ENCODE measurements at regions not wholly inside any gene's neighbourhood (a gene's known extent, or its start where the extent isn't known, plus 50 kb on each side); places are given as distances from the start of the nearest gene placed in this dataset.

DNA sequence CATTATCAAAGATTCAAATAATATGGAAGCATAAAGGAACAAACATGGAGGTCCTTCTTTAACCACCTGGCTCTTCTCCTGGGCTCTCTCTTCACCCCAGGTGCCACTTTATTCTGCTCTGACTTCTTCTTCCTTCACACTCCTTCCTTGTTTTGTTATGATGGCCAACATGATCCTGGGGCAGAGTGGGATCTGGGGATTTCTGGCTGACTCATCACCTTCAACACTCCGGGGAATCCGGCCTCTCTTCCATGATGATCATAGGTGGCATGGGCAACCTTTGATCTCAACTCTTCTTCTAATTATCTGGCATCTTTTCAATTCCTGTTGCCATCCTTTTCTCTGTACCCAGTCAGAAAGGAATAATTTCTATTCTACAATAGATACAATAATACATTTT lies 62.1 kb upstream of the TRPC7 start:
- TF ChIP-seq EP300 (IDR thresholded peaks at IDR 0.05; ENCODE audit: borderline replicate concordance in 1 of 2, control insufficient read depth in 1 of 2, low read depth in 2 of 2, low read length in 2 of 2) (no peak), ZNF274 (IDR thresholded peaks at IDR 0.05; ENCODE audit: insufficient read depth, insufficient read length) (no peak), FOXM1 (IDR thresholded peaks at IDR 0.05; ENCODE audit: low read depth, low read length) (no peak), JUNB (IDR thresholded peaks at IDR 0.05) (no peak), FOXK2 (IDR thresholded peaks at IDR 0.05) (no peak), POLR2A (IDR thresholded peaks at IDR 0.05; ENCODE audit: low read depth, low read length) (no peak), EGR1 (IDR thresholded peaks at IDR 0.05; ENCODE audit: borderline replicate concordance in 1 of 2, low read depth in 2 of 2, low read length in 2 of 2) (no peak), SREBF2 (IDR thresholded peaks at IDR 0.05; ENCODE audit: low read length) (no peak)
- TF ChIP-seq, protein P1, sequence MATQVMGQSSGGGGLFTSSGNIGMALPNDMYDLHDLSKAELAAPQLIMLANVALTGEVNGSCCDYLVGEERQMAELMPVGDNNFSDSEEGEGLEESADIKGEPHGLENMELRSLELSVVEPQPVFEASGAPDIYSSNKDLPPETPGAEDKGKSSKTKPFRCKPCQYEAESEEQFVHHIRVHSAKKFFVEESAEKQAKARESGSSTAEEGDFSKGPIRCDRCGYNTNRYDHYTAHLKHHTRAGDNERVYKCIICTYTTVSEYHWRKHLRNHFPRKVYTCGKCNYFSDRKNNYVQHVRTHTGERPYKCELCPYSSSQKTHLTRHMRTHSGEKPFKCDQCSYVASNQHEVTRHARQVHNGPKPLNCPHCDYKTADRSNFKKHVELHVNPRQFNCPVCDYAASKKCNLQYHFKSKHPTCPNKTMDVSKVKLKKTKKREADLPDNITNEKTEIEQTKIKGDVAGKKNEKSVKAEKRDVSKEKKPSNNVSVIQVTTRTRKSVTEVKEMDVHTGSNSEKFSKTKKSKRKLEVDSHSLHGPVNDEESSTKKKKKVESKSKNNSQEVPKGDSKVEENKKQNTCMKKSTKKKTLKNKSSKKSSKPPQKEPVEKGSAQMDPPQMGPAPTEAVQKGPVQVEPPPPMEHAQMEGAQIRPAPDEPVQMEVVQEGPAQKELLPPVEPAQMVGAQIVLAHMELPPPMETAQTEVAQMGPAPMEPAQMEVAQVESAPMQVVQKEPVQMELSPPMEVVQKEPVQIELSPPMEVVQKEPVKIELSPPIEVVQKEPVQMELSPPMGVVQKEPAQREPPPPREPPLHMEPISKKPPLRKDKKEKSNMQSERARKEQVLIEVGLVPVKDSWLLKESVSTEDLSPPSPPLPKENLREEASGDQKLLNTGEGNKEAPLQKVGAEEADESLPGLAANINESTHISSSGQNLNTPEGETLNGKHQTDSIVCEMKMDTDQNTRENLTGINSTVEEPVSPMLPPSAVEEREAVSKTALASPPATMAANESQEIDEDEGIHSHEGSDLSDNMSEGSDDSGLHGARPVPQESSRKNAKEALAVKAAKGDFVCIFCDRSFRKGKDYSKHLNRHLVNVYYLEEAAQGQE (IDR thresholded peaks at IDR 0.05; ENCODE audit: low read depth, low read length): no peak
- TF ChIP-seq, protein P2, sequence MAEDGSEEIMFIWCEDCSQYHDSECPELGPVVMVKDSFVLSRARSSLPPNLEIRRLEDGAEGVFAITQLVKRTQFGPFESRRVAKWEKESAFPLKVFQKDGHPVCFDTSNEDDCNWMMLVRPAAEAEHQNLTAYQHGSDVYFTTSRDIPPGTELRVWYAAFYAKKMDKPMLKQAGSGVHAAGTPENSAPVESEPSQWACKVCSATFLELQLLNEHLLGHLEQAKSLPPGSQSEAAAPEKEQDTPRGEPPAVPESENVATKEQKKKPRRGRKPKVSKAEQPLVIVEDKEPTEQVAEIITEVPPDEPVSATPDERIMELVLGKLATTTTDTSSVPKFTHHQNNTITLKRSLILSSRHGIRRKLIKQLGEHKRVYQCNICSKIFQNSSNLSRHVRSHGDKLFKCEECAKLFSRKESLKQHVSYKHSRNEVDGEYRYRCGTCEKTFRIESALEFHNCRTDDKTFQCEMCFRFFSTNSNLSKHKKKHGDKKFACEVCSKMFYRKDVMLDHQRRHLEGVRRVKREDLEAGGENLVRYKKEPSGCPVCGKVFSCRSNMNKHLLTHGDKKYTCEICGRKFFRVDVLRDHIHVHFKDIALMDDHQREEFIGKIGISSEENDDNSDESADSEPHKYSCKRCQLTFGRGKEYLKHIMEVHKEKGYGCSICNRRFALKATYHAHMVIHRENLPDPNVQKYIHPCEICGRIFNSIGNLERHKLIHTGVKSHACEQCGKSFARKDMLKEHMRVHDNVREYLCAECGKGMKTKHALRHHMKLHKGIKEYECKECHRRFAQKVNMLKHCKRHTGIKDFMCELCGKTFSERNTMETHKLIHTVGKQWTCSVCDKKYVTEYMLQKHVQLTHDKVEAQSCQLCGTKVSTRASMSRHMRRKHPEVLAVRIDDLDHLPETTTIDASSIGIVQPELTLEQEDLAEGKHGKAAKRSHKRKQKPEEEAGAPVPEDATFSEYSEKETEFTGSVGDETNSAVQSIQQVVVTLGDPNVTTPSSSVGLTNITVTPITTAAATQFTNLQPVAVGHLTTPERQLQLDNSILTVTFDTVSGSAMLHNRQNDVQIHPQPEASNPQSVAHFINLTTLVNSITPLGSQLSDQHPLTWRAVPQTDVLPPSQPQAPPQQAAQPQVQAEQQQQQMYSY (CRISPR knock-in tag; IDR thresholded peaks at IDR 0.05): no peak

Data from GM12878 (cell line).